Smooth muscle cell (in vitro differentiated cells): ENCODE measurements at regions not wholly inside any gene's neighbourhood (a gene's known extent, or its start where the extent isn't known, plus 50 kb on each side); places are given as distances from the start of the nearest gene placed in this dataset.

Experiments used
- DNase-seq: peaks from one replicate; lab custom pipeline; 2025; ENCODE audit not compliant: unreplicated experiment; lab: John Stamatoyannopoulos, UW
- H2AFZ ChIP-seq: fragments of 200-600 bp; sonication (generic); 2 replicates; pipeline ENCODE4 v1.6.0; 2016; ENCODE audit warnings: antibody characterized with exemption, low read depth, mild to moderate bottlenecking
- H3F3A ChIP-seq: fragments of 200-600 bp; sonication (generic); 2 replicates; pipeline ENCODE4 v1.6.0; 2017; ENCODE audit warnings: antibody characterized with exemption, low read depth
- H3K27ac ChIP-seq: fragments of 200-600 bp; sonication (generic); 2 replicates; pipeline ENCODE4 v1.5.1; 2016; ENCODE audit warnings: low read depth, mild to moderate bottlenecking
- H3K27me3 ChIP-seq: fragments of 200-600 bp; sonication (generic); 2 replicates; pipeline ENCODE4 v1.6.1; 2016; ENCODE audit warnings: low read depth, mild to moderate bottlenecking
- H3K36me3 ChIP-seq: fragments of 200-600 bp; sonication (generic); 2 replicates; pipeline ENCODE4 v1.5.1; 2016; ENCODE audit warnings: low read depth
- H3K4me1 ChIP-seq: fragments of 200-600 bp; sonication (generic); 2 replicates; pipeline ENCODE4 v1.5.1; 2016; ENCODE audit warnings: low read depth
- H3K4me2 ChIP-seq: fragments of 200-600 bp; sonication (generic); 2 replicates; pipeline ENCODE4 v1.6.0; 2016; ENCODE audit warnings: mild to moderate bottlenecking
- H3K4me3 ChIP-seq: fragments of 200-600 bp; sonication (generic); 2 replicates; pipeline ENCODE4 v1.5.1; 2016; ENCODE audit warnings: mild to moderate bottlenecking
- H3K79me2 ChIP-seq: fragments of 200-600 bp; sonication (generic); 2 replicates; pipeline ENCODE4 v1.6.0; 2016; ENCODE audit warnings: low read depth, mild to moderate bottlenecking
- H3K9ac ChIP-seq: fragments of 200-600 bp; sonication (generic); 2 replicates; pipeline ENCODE4 v1.6.0; 2016; ENCODE audit warnings: low read depth
- H3K9me3 ChIP-seq: fragments of 200-600 bp; sonication (generic); replicated peaks from 2 replicates; pipeline ENCODE4 v1.5.1; 2016; ENCODE audit warnings: low read depth
- H4K20me1 ChIP-seq: fragments of 200-600 bp; sonication (generic); 2 replicates; pipeline ENCODE4 v1.6.0; 2016; ENCODE audit warnings: low read depth
- CTCF ChIP-seq: fragments of 200-600 bp; sonication (generic); IDR thresholded peaks from 2 replicates; pipeline ENCODE4 v1.5.1; 2017; ENCODE audit warnings: borderline replicate concordance, mild to moderate bottlenecking, antibody characterized with exemption; ENCODE audit not compliant: insufficient read depth, poor library complexity, severe bottlenecking
- WGBS: methylation state at CpG from one replicate; pipeline ENCODE4 v1.1.7; 2016; ENCODE audit warnings: low lambda C conversion rate; 5-methylcytosine and 5-hydroxymethylcytosine counted together

- Histone ChIP-seq H3K4me1 (peaks cover 11% of the 10 kb centered on the region), H3K27me3 (no peaks in the 10 kb centered on the region), H3K9me3 (no peaks in the 10 kb centered on the region), H2AFZ (no peak overlapping the region), H3K36me3 (no peaks in the 10 kb centered on the region), H3K9ac (no peak overlapping the region), H3K4me2 (no peak overlapping the region), H3K27ac (no peak overlapping the region), H4K20me1 (no peaks in the 10 kb centered on the region), H3F3A (peaks cover 17% of the 10 kb centered on the region), H3K79me2 (no peaks in the 10 kb centered on the region), H3K4me3 (no peak overlapping the region)
- no peak for DNase-seq
- no peak for TF ChIP-seq CTCF
- 100% methylated on average over 3 of the region's 3 CpGs for WGBS
Measured at GRCh38 chr2:236954641-236955040, 131.0 kb upstream of the COPS8 start.

GRCh38 chr2:236955521-236956030 lies 130.1 kb upstream of the COPS8 start:
- 8% methylated on average over 6 of the region's 6 CpGs for WGBS
- Histone ChIP-seq H3K9ac (no peak overlapping the region), H3K79me2 (no peaks in the 10 kb centered on the region), H2AFZ (no peak overlapping the region), H3K4me3 (no peak overlapping the region), H3K9me3 (no peaks in the 10 kb centered on the region), H3K27me3 (no peaks in the 10 kb centered on the region), H3F3A (peaks cover 17% of the 10 kb centered on the region), H3K36me3 (no peaks in the 10 kb centered on the region), H4K20me1 (no peaks in the 10 kb centered on the region), H3K4me1 (peaks cover 9% of the 10 kb centered on the region), H3K27ac (peak overlapping the region; percentile 73), H3K4me2 (peak overlapping the region; percentile 30)
- TF ChIP-seq CTCF = no peak
- no peak for DNase-seq

DNA sequence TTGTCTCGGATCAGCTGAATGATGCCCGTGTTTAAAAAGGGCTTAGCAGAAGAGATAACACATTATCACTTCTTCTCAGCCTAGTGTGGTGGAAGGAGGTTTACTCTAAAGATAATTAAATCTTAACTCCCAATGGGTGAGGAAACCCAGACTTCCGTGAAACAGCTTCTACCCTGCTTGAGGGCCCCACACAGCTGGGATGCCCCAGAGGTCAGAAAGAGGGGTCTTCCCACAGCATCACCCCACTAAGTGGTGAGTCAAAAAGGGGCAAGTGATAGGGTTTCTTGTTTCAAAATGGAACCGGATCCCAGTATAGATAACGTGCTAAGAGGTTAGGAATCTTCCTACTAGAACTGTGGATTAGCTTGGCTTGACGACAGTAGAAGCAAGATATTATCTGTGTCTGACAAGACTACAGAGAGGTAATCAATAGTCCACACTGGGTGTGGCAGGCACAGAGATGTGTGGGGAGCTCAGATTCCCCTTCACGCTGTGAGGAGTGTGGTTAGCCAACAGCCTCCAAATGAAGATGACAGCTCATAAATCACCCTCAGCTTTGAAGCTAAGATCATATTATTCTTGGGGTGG lies 129.6 kb upstream of the COPS8 start:
- DNase-seq = no peak
- Histone ChIP-seq H3K9me3 (no peaks in the 10 kb centered on the region), H2AFZ (no peak overlapping the region), H3K79me2 (no peaks in the 10 kb centered on the region), H3K4me1 (peaks cover 9% of the 10 kb centered on the region), H3K27me3 (no peaks in the 10 kb centered on the region), H3F3A (peaks cover 17% of the 10 kb centered on the region), H3K36me3 (no peaks in the 10 kb centered on the region), H3K27ac (peak overlapping the region; percentile 73), H3K4me2 (peak overlapping the region; percentile 30), H3K9ac (no peak overlapping the region), H4K20me1 (no peaks in the 10 kb centered on the region), H3K4me3 (no peak overlapping the region)
- no peak for TF ChIP-seq CTCF
- WGBS = 1% methylated on average over 7 of the region's 7 CpGs

GRCh38 chr2:236956641-236957040 lies 129.0 kb upstream of the COPS8 start:
- TF ChIP-seq CTCF = no peak
- H3K36me3 ChIP-seq = no peaks in the 10 kb centered on the region
- H3K27me3 ChIP-seq = no peaks in the 10 kb centered on the region
- no peaks in the 10 kb centered on the region for H3K79me2 ChIP-seq
- no peak for DNase-seq
- no peak overlapping the region for H2AFZ ChIP-seq
- 75% methylated on average over 2 of the region's 2 CpGs for WGBS
- H4K20me1 ChIP-seq = no peaks in the 10 kb centered on the region
- no peak overlapping the region for H3K27ac ChIP-seq
- H3K9me3 ChIP-seq = no peaks in the 10 kb centered on the region
- H3F3A ChIP-seq = peaks cover 17% of the 10 kb centered on the region
- no peak overlapping the region for H3K9ac ChIP-seq
- H3K4me3 ChIP-seq = no peak overlapping the region
- H3K4me2 ChIP-seq = peak overlapping the region; percentile 30
- peaks cover 9% of the 10 kb centered on the region for H3K4me1 ChIP-seq
